GM21528 (cell line): ENCODE measurements at regions not wholly inside any gene's neighbourhood (a gene's known extent, or its start where the extent isn't known, plus 50 kb on each side); places are given as distances from the start of the nearest gene placed in this dataset.

Experiments
- ATAC-seq: cut with Tn5 transposase; IDR thresholded peaks from one replicate; pipeline ENCODE4 v1.9.1; 2021; ENCODE audit warnings: mild to moderate bottlenecking, moderate library complexity; ENCODE audit not compliant: unreplicated experiment, low FRiP score

GRCh38 chr1:87555366-87555765 lies 226.7 kb downstream of the LMO4 start:
- no peak for ATAC-seq

GRCh38 chr1:87556326-87556725 lies 227.6 kb downstream of the LMO4 start:
- no peak for ATAC-seq

GRCh38 chr1:87558921-87559320 lies 230.2 kb downstream of the LMO4 start:
- ATAC-seq = no peak

- no peak for ATAC-seq
Observed at GRCh38 chr1:87560137-87560536, 231.5 kb downstream of the LMO4 start.

- no peak for ATAC-seq
Observed at GRCh38 chr1:87560601-87561360, 232.1 kb downstream of the LMO4 start.

- no peak for ATAC-seq
Observed at GRCh38 chr1:87563211-87563610, 234.5 kb downstream of the LMO4 start.

- ATAC-seq = no peak
Observed at GRCh38 chr1:87565861-87566260, 237.2 kb downstream of the LMO4 start.

GRCh38 chr1:87568005-87568404 lies 239.3 kb downstream of the LMO4 start:
- no peak for ATAC-seq

GRCh38 chr1:87568911-87569310 lies 240.2 kb downstream of the LMO4 start:
- no peak for ATAC-seq

- no peak for ATAC-seq
Observed at GRCh38 chr1:87572008-87572407, 243.3 kb downstream of the LMO4 start.

GRCh38 chr1:87572891-87573290 lies 244.2 kb downstream of the LMO4 start:
- ATAC-seq = no peak

GRCh38 chr1:87575528-87575927 lies 246.8 kb downstream of the LMO4 start:
- no peak for ATAC-seq

- ATAC-seq = no peak
Observed at GRCh38 chr1:87578464-87578863, 249.8 kb downstream of the LMO4 start.

- ATAC-seq = no peak
Observed at GRCh38 chr1:87583459-87583858, 254.8 kb downstream of the LMO4 start.

- no peak for ATAC-seq
Observed at GRCh38 chr1:87584586-87584985, 255.9 kb downstream of the LMO4 start.

GRCh38 chr1:87586501-87586900 lies 257.8 kb downstream of the LMO4 start:
- no peak for ATAC-seq

GRCh38 chr1:87588495-87588894 lies 259.8 kb downstream of the LMO4 start:
- ATAC-seq = peak; percentile 76

GRCh38 chr1:87591492-87591891 lies 262.8 kb downstream of the LMO4 start:
- ATAC-seq = no peak

- peak; percentile 86 for ATAC-seq
Observed at GRCh38 chr1:87592156-87592555, 263.5 kb downstream of the LMO4 start.

GRCh38 chr1:87594736-87595383 lies 266.2 kb downstream of the LMO4 start:
- ATAC-seq = no peak

- ATAC-seq = no peak
Observed at GRCh38 chr1:87595384-87595781, 266.7 kb downstream of the LMO4 start.

- no peak for ATAC-seq
Observed at GRCh38 chr1:87598429-87598828, 269.7 kb downstream of the LMO4 start.
